ENCODE measurements at regions not wholly inside any gene's neighbourhood (a gene's known extent, or its start where the extent isn't known, plus 50 kb on each side); places are given as distances from the start of the nearest gene placed in this dataset.

- TF ChIP-seq POLR2A (IDR thresholded peaks at IDR 0.05), result no peak
- TF ChIP-seq CTCF (IDR thresholded peaks at IDR 0.05), result no peak
Measured at GRCh38 chr14:42370056-42370455, 763.4 kb downstream of the LRFN5 start.
